ENCODE measurements at regions not wholly inside any gene's neighbourhood (a gene's known extent, or its start where the extent isn't known, plus 50 kb on each side); places are given as distances from the start of the nearest gene placed in this dataset.

DNA sequence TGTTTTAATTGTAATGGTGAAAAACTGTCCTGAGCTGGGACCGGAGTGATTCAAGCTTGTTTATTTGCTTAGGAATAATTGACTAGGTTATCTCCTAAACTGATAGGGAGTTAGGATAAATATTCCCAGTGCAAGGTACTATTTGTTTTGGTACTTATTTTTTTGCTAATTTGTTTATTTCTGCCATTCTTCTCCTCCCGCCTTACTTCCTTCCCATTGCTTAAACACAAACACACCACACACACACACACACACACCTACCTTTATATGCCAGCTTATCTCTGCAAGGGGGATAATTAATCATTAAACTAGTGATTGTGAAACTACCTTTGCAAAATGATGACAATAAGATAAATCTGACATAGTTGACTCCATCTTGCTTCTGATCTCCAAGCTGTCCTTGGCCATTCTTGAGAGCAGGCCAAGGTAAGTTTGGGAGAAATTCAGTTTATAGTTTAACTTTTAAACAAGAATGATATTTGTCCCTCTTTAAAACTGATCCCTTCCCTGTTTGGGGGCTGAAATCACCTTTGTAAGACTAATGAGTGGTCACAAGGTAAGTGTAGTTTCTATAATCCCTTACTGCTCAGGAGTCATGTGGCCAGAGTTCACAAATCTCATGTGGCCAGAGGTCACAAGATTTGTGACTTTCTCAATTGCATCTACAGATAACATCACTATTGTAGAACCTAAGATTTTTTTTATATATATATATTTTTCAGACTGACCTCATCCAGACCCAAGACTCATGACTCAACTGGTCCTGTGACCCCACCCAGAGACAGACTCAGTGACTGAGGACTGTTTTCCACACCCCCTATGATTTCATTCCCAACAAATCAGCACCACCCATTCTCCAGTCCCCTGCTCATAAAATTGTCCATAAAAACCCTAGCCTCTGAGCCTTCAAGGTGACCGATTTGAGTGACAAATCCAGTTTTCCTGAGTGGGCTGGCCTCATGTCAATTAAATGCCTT lies 83.1 kb upstream of the LRRTM4 start:
- Histone ChIP-seq H3K27ac (no peak overlapping the region), H3K36me3 (replicated peaks) (no peaks in the 10 kb centered on the region), H3K4me3 (ENCODE audit: low read depth, low read length) (no peak overlapping the region), H3K27me3 (replicated peaks) (no peaks in the 10 kb centered on the region)
- TF ChIP-seq, protein P1, sequence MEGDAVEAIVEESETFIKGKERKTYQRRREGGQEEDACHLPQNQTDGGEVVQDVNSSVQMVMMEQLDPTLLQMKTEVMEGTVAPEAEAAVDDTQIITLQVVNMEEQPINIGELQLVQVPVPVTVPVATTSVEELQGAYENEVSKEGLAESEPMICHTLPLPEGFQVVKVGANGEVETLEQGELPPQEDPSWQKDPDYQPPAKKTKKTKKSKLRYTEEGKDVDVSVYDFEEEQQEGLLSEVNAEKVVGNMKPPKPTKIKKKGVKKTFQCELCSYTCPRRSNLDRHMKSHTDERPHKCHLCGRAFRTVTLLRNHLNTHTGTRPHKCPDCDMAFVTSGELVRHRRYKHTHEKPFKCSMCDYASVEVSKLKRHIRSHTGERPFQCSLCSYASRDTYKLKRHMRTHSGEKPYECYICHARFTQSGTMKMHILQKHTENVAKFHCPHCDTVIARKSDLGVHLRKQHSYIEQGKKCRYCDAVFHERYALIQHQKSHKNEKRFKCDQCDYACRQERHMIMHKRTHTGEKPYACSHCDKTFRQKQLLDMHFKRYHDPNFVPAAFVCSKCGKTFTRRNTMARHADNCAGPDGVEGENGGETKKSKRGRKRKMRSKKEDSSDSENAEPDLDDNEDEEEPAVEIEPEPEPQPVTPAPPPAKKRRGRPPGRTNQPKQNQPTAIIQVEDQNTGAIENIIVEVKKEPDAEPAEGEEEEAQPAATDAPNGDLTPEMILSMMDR (IDR thresholded peaks at IDR 0.05; ENCODE audit: low read depth, low read length, missing control alignments), result no peak
- DNase-seq, result no peak
- in situ Hi-C loops (cut with HindIII; ENCODE audit: low pct_ligation_motif_present, low sequenced_read_pairs), result no loop called here

DNA sequence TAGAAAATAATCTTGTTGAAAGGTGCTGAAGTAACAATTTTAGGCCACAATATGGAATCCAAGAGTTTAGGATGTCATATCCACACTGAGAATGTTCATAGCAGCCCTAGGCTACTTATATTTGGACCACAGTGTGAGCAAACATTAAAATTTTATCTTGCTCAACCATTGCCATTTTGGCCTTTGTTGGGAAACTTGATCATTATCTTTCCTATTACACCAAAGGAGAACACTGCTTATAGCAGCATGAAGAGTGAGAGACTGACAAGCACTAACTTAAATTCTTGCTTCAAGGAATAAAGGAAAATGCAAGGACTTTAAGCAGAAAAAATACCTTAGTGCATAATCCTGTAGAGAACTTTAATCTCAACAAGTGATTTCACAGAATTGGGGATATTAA lies 86.3 kb upstream of the LRRTM4 start:
- in situ Hi-C loops (cut with HindIII; ENCODE audit: low pct_ligation_motif_present, low sequenced_read_pairs), result no loop called here
- no peaks in the 10 kb centered on the region for H3K36me3 ChIP-seq (replicated peaks)
- no peaks in the 10 kb centered on the region for H3K27me3 ChIP-seq (replicated peaks)
- H3K4me3 ChIP-seq (ENCODE audit: low read depth, low read length), result no peak overlapping the region
- TF ChIP-seq, protein P1 (IDR thresholded peaks at IDR 0.05; ENCODE audit: low read depth, low read length, missing control alignments), result no peak
- H3K27ac ChIP-seq, result no peak overlapping the region
- DNase-seq, result no peak

GRCh38 chr2:77629539-77629938 lies 107.4 kb upstream of the LRRTM4 start:
- in situ Hi-C loops (cut with HindIII; ENCODE audit: low pct_ligation_motif_present, low sequenced_read_pairs), result no loop called here
- Histone ChIP-seq H3K36me3 (replicated peaks) (no peaks in the 10 kb centered on the region), H3K27ac (no peak overlapping the region), H3K4me3 (ENCODE audit: low read depth, low read length) (no peak overlapping the region), H3K27me3 (replicated peaks) (no peaks in the 10 kb centered on the region)
- TF ChIP-seq, protein P1 (IDR thresholded peaks at IDR 0.05; ENCODE audit: low read depth, low read length, missing control alignments), result no peak
- no peak for DNase-seq

DNA sequence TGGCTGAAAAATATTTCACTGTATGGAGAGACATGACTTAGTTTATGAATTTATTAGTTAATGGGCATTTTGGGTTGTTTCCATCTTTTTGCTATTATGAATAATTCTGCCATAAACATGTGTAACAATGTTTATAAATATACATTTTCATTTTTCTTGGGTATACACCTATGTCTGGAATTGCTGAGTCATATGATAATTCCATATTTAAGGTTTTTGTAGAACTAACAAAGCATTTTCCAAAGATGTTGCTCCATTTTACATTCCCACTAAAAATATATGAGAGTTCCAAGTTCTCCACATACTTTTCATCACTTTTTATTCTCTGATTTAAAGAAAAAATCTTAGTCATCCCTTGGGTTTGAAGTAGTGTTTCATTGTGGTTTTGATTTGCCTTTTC lies 108.8 kb upstream of the LRRTM4 start:
- H3K27ac ChIP-seq, result no peak overlapping the region

DNA sequence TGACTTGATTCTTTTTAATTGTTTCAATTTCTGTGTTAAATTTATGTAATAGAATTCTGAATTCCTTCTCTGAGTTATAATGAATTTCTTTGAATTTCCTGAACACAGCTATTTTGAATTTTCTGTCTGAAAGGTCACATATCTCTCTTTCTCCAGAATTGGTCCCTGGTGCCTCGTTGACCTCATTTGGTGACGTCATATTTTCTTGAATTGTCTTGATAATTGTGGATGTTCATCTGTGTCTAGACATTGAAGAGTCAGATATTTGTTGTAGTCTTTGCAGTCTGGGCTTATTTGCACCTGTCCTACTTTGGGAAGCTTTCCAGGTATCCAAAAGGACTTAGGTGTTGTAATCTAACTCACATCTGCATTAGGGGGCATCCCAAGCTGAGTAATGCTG lies 111.4 kb upstream of the LRRTM4 start:
- no peak for DNase-seq
- H3K36me3 ChIP-seq (replicated peaks), result no peaks in the 10 kb centered on the region
- no peak overlapping the region for H3K27ac ChIP-seq
- in situ Hi-C loops (cut with HindIII; ENCODE audit: low pct_ligation_motif_present, low sequenced_read_pairs), result no loop called here
- H3K4me3 ChIP-seq (ENCODE audit: low read depth, low read length), result no peak overlapping the region
- TF ChIP-seq, protein P1 (IDR thresholded peaks at IDR 0.05; ENCODE audit: low read depth, low read length, missing control alignments), result no peak
- no peaks in the 10 kb centered on the region for H3K27me3 ChIP-seq (replicated peaks)

More for the DNA sequence above, 108.8 kb upstream of the LRRTM4 start:
- TF ChIP-seq, protein P1 (IDR thresholded peaks at IDR 0.05; ENCODE audit: low read depth, low read length, missing control alignments), result no peak
- Histone ChIP-seq H3K4me3 (ENCODE audit: low read depth, low read length) (no peak overlapping the region), H3K36me3 (replicated peaks) (no peaks in the 10 kb centered on the region), H3K27me3 (replicated peaks) (no peaks in the 10 kb centered on the region)
- no peak for DNase-seq
- in situ Hi-C loops (cut with HindIII; ENCODE audit: low pct_ligation_motif_present, low sequenced_read_pairs), result no loop called here

Data from brain microvascular endothelial cell (primary cell).